Neuron (in vitro differentiated cells): ENCODE measurements at regions not wholly inside any gene's neighbourhood (a gene's known extent, or its start where the extent isn't known, plus 50 kb on each side); places are given as distances from the start of the nearest gene placed in this dataset.

Experiments used
- H2AFZ ChIP-seq: one replicate; pipeline ENCODE4 v1.6.1; 2013; ENCODE audit warnings: low read depth, mild to moderate bottlenecking, inconsistent platforms, low read length, moderate library complexity
- H3K27me3 ChIP-seq: one replicate; pipeline ENCODE4 v1.6.1; 2013; ENCODE audit warnings: low read length; ENCODE audit not compliant: insufficient read depth
- H3K36me3 ChIP-seq: one replicate; pipeline ENCODE4 v1.6.1; 2013; ENCODE audit warnings: low read length; ENCODE audit not compliant: insufficient read depth
- H3K4me1 ChIP-seq: one replicate; pipeline ENCODE4 v1.6.1; 2013; ENCODE audit warnings: low read length; ENCODE audit not compliant: insufficient read depth
- H3K4me3 ChIP-seq: 2 replicates; pipeline ENCODE4 v1.5.1; 2013; ENCODE audit warnings: mild to moderate bottlenecking, low read length, moderate library complexity
- H3K9me3 ChIP-seq: one replicate; pipeline ENCODE4 v1.6.1; 2013; ENCODE audit warnings: low read length

DNA sequence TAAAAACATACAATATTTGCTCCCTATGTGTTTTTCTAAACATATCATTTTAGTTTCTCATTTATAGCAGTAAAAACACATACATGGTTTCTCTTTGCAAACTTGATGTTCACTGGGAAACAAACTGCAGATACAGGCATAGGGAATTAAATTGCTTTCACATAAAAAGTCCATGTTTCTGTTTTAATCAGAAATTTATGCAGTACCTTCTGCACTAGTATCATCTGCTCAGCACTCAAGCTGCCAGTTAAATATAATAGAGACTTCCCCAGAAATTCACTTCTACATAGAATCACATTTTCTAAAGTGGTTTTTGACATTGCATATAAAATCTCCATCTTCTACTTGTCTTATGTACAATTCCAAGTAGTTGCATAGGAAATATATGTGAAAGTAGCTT, 1107.3 kb upstream of the NRXN1 start:
- no peak overlapping the region for H2AFZ ChIP-seq
- no peaks in the 10 kb centered on the region for H3K36me3 ChIP-seq
- H3K4me3 ChIP-seq: no peak overlapping the region
- no peaks in the 10 kb centered on the region for H3K9me3 ChIP-seq
- H3K27me3 ChIP-seq: no peaks in the 10 kb centered on the region
- H3K4me1 ChIP-seq: peaks cover 12% of the 10 kb centered on the region

DNA sequence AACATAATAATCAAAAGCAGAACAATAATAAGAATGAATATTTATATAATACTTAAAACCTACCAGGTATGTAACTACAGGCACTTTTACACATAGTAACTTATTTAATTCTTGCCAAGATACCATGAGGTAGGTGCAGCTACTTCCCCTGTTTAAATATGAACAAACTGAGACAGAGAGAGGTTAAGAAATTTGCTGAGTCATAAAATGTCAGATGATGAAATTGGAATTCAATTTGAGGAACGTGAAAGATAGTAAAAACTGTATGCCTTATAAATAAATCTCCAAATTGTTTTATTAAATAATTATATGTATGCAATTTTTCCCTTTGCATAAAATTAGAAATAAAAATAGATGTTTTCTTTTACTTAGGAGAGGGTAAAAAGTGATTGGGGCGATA, 1103.3 kb upstream of the NRXN1 start:
- Histone ChIP-seq H3K27me3 (no peaks in the 10 kb centered on the region), H3K9me3 (no peaks in the 10 kb centered on the region), H2AFZ (no peak overlapping the region), H3K4me1 (no peaks in the 10 kb centered on the region), H3K4me3 (no peak overlapping the region), H3K36me3 (no peaks in the 10 kb centered on the region)

DNA sequence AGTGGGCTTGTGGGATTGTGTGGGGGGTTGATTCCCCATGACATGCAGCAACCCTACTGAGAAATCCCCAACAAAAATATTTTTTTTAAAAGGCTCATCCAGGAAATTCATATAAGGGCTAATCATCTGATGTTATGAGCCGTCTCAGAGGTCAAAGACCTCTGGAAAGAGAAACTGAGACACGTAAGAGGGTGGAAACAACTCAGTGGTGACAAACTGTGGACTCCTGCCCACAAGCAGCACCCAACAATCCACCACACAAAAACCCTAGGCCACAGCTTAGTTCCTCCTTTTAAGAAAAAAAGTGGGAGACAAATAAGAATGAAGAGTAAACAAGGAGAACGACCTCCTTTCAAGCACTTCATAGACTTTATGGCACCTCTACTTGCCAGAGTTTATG, 1096.1 kb upstream of the NRXN1 start:
- Histone ChIP-seq H3K4me1 (peaks cover 14% of the 10 kb centered on the region), H3K9me3 (no peaks in the 10 kb centered on the region), H3K27me3 (no peaks in the 10 kb centered on the region), H2AFZ (peak overlapping the region; percentile 68), H3K36me3 (no peaks in the 10 kb centered on the region), H3K4me3 (peak overlapping the region; percentile 8)

DNA sequence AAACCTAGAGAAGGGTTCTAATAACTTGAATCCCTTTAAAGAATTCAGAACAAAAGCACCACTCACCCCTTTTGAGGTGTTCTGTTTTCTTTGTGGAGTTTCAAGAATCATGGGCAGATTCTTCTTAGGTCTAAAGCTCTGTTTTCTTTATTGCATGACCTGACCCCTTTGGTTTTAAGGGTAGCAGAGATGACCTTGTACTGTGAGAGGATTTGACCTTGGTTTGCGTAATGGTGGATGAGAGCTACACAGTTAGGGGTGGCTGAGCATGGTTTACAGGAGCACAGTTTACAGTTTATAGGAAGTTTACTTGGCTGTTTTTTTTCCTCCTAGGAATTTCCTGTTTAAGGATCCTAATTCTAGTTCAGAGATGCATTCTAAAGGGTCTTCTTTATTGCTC, 1095.6 kb upstream of the NRXN1 start:
- H3K27me3 ChIP-seq: no peaks in the 10 kb centered on the region

DNA sequence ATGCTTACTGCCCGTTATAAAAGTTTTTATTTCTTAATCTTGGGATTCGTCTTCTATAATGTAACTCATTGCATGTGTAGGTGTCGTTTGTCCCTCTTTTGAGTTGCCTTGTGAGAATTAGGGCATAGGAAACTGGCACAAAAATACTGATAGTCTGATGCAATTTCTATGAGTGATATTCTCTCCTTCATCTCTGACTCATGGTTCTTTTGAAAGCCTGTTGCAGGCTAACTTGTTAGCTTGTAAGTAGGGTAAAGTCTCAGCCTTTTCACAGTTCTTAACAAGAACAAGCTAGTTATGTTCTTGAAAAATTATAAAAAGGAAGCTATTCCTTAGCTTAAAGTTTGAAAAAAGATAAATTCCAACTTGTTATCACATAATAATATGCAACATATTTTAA, 1085.4 kb upstream of the NRXN1 start:
- Histone ChIP-seq H3K27me3 (no peaks in the 10 kb centered on the region), H2AFZ (no peak overlapping the region), H3K36me3 (no peaks in the 10 kb centered on the region), H3K9me3 (no peaks in the 10 kb centered on the region), H3K4me1 (no peaks in the 10 kb centered on the region), H3K4me3 (no peak overlapping the region)

More for the DNA sequence above, 1095.6 kb upstream of the NRXN1 start:
- H3K4me3 ChIP-seq: peak overlapping the region; percentile 8
- no peaks in the 10 kb centered on the region for H3K36me3 ChIP-seq
- H3K9me3 ChIP-seq: no peaks in the 10 kb centered on the region
- H2AFZ ChIP-seq: peak overlapping the region; percentile 68
- peaks cover 14% of the 10 kb centered on the region for H3K4me1 ChIP-seq

DNA sequence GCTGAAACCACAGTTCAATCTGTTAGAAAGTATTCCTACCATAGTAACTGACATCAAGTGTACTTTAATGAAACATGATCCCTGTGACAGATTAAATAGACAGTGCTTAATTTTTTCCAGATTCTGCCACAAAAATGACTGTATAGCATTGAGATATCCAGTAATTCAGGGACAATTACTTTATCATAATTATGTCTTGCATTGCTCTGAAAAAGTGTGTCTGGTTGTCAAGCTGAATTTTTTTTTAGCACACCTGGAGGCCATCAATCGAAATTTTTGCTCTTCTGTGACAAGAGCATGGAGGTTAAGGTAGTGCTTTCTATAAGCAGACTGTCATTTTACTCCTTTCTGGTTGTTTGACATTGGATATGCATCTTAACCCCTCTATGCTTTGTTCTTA, 1083.8 kb upstream of the NRXN1 start:
- Histone ChIP-seq H3K9me3 (no peaks in the 10 kb centered on the region), H3K4me3 (no peak overlapping the region), H3K27me3 (no peaks in the 10 kb centered on the region), H3K36me3 (no peaks in the 10 kb centered on the region), H3K4me1 (no peaks in the 10 kb centered on the region), H2AFZ (peak overlapping the region; percentile 34)

DNA sequence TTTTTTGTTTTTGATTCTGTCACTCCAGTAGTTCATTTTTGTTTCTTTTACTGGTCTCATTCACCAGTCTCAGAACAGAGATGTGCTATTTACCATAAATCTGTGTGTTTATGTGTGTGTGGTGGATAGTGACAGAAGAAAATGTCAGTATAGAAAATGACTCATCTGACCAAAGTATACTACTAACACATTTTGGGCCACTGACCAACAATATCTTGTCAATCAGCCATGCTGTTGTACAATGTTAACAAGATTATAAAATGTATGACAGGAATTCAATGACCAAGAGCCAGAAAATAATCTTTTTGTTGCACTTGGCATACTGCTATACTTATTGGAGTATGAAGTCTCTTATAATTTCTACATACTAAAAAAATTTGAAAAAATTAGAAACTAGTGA, 1081.4 kb upstream of the NRXN1 start:
- Histone ChIP-seq H2AFZ (no peak overlapping the region), H3K27me3 (no peaks in the 10 kb centered on the region), H3K4me1 (peaks cover 3% of the 10 kb centered on the region), H3K36me3 (no peaks in the 10 kb centered on the region), H3K9me3 (no peaks in the 10 kb centered on the region), H3K4me3 (no peak overlapping the region)

DNA sequence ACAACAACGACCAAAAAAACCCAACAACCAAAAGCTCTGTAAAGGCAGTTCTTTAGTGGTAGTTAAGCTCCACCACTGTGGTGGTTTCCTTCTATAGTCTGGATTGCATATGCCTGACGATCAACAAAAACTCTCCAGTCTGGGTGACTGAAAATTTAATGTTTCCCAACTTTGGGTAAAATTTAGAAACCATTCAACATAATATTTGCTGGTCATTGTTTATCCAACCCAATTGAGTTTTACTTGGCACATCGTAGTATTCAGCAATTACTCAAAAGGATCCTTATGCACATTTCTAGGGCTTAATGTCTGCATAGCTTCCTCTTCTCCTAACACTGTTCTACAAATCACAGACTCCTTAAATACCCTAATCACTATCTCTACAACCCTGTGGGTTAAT, 1080.2 kb upstream of the NRXN1 start:
- H3K36me3 ChIP-seq: no peaks in the 10 kb centered on the region
- H3K4me1 ChIP-seq: peaks cover 3% of the 10 kb centered on the region
- H3K27me3 ChIP-seq: no peaks in the 10 kb centered on the region
- no peaks in the 10 kb centered on the region for H3K9me3 ChIP-seq
- H3K4me3 ChIP-seq: no peak overlapping the region
- no peak overlapping the region for H2AFZ ChIP-seq

DNA sequence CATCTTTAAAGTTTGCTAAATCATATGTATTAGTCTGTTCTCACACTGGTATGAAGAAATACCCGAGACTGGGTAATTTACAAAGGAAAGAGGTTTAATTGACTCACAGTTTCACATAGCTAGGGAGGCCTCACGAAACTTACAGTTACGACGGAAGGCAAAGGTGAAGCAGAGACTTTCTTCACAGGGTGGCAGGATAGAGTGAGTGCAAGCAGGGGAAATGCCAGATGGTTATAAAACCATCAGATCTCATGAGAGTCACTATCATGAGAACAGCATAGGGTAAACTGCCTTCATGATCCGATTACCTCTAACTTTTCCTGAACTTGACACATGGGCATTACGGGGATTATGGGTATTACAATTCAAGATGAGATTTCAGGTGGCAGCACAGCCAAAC, 1075.2 kb upstream of the NRXN1 start:
- no peaks in the 10 kb centered on the region for H3K36me3 ChIP-seq
- H3K27me3 ChIP-seq: no peaks in the 10 kb centered on the region
- no peak overlapping the region for H3K4me3 ChIP-seq
- H2AFZ ChIP-seq: no peak overlapping the region
- no peaks in the 10 kb centered on the region for H3K9me3 ChIP-seq
- peaks cover 3% of the 10 kb centered on the region for H3K4me1 ChIP-seq

DNA sequence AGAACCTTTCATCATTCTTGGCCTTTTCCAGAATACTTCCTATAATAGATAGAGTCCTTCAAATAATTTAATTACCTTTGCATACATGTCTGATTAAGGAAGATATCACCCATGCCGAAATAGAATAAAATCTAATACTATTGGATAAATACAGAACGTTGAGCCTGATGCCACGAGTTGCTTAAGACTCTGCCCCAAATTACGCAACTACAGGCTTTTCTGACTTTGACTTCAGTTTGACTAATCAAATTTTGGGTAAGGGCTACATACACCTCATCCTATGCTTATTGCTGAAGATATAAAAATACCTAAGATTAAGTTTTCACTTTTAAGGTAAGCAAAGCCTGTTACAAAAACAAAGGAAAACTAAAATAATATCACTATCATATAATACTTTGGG, 1065.1 kb upstream of the NRXN1 start:
- Histone ChIP-seq H3K4me3 (no peak overlapping the region), H3K9me3 (no peaks in the 10 kb centered on the region), H3K36me3 (no peaks in the 10 kb centered on the region), H3K27me3 (no peaks in the 10 kb centered on the region), H3K4me1 (no peaks in the 10 kb centered on the region), H2AFZ (no peak overlapping the region)

DNA sequence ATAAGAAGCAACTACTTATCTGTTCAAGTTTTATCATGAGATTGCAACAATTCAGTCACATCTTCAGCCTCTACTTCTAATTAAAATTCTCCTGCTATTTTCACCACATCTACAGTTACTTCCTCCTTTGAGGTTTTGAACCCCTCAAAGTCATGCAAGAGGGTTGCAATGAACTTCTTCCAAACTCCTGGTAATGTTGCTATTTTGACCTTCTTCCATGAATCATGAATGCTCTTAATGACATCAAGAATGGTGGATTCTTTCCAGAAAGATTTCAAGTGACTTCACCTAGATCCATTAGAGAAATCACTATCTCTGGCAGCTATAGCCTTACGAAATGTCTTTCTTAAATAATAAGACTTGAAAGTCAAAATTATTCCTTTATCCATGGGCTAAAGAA, 1052.8 kb upstream of the NRXN1 start:
- no peaks in the 10 kb centered on the region for H3K9me3 ChIP-seq
- no peak overlapping the region for H3K4me3 ChIP-seq
- no peaks in the 10 kb centered on the region for H3K36me3 ChIP-seq
- H2AFZ ChIP-seq: no peak overlapping the region
- H3K27me3 ChIP-seq: no peaks in the 10 kb centered on the region
- H3K4me1 ChIP-seq: no peaks in the 10 kb centered on the region

DNA sequence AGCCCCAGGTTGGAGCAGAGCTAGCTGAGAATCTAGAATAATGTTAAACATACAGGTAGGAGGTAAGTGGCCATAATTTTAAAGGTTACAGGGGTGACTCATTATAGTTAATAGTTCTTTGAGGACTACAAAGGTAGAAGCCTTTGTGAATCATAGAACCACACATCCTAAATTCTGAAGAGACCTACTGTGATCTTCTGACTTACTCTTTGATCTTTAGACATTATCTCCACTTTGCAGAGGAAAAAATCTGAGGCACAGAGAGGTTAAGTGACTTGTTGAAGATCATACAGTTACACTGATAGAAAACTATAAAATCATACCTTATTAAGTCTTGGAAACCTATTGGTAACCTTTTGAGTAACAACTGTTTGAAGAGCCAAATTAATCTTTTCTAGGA, 1051.3 kb upstream of the NRXN1 start:
- H3K27me3 ChIP-seq: no peaks in the 10 kb centered on the region
- no peaks in the 10 kb centered on the region for H3K4me1 ChIP-seq
- no peak overlapping the region for H2AFZ ChIP-seq
- no peaks in the 10 kb centered on the region for H3K36me3 ChIP-seq
- H3K4me3 ChIP-seq: no peak overlapping the region
- no peaks in the 10 kb centered on the region for H3K9me3 ChIP-seq

DNA sequence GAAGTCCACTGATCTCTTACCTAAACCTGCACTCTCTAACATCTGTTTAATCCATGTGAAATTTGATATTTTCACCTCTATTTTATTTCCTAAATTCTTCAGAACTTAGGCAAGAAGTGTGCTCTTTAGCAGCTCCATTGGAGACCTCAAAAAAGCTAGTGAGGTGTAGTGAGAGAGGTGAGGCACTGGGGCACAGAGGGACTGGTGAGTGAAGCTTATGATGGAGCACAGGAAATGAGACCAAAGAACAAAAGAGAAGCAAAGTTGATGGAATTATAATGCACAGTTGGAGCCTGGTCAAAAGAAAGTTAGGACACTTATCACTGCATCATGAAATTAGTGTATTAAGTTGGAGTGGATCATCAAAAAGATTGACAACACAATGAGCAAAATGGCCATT, 1050.7 kb upstream of the NRXN1 start:
- Histone ChIP-seq H3K4me3 (no peak overlapping the region), H3K27me3 (no peaks in the 10 kb centered on the region), H3K36me3 (no peaks in the 10 kb centered on the region), H3K4me1 (no peaks in the 10 kb centered on the region), H2AFZ (no peak overlapping the region), H3K9me3 (no peaks in the 10 kb centered on the region)

DNA sequence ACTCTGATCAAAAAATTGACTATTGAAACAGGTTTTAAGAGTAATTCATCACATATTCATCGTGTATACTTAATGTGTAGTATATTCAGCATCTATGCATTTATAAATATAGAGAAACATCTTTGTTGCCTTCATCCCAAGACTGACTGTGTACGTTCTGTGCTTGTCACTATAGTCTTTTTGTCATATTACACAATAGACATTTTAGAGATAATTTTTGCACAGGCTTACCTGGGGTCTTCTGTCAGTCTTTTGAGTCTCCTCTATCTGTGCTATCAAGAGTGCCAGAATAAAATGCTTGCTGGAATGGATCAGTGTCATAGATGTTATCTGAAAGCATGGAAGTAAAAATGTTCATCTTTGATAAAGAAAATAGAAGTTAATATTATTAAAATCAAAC, 1047.7 kb upstream of the NRXN1 start:
- Histone ChIP-seq H3K36me3 (no peaks in the 10 kb centered on the region), H3K27me3 (no peaks in the 10 kb centered on the region), H3K4me3 (no peak overlapping the region), H3K4me1 (no peaks in the 10 kb centered on the region), H2AFZ (no peak overlapping the region), H3K9me3 (no peaks in the 10 kb centered on the region)
